HuH-7.5 (cell line): ENCODE measurements at regions not wholly inside any gene's neighbourhood (a gene's known extent, or its start where the extent isn't known, plus 50 kb on each side); places are given as distances from the start of the nearest gene placed in this dataset.
A peak's percentile ranks its signal among the peaks of the same experiment; 100 is the strongest.
"Not testable (repeated sequence)": the region's sequence is repeated elsewhere in the genome, so short reads cannot be mapped to it uniquely, and the experiment has no call there.

ENCODE experiments used
- DNase-seq: peaks from one replicate; pipeline ENCODE4 v3.0.0; 2011; ENCODE audit warnings: low spot score

DNA sequence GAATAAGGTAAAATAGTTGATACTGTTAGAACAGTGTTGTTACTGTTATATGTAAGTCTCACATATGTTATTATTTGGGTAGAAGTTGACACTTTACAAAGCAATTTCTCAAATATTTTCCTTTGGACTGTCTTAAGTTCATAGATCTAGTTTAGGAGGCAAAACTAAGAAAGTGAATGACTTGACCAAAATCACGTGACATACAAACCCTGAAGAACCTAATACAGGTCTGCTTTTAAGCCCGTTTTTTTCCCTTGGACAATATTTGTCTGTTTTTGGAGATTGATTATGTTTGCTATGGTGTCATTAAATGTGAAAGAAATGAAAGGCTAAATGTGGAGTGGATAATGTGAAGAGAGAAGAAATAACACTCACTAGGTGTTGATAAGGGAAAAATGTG, 644.9 kb upstream of the PITX2 start:
- no peak for DNase-seq

DNA sequence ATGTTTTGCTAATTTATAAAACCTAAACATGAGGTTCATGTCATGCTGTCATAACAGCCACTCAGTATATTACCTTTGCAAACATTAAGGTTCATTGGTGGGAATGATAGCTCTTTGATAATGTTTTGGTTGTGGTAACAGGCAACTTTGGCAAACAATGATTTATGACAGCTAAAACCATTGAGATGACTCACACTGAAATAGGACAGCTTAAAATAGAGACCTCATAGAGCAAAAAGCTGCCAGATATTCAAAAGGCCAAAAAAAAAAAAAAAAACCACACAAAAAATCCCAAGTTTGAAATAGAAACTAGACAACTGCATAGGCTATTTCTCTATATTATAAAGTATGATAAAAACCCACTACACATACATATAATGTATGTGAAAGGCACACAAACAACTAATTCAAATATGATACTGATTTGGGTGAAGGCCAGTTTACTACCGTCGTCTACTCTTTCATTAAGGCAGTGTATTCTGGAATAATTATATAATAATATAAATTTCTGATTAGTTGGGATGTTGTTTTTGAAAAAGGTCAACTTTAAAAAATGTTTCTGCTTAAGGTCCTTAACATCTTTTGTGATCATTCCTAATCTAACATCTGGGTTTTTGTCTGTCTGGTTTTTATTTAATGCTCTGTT, 646.0 kb upstream of the PITX2 start:
- no peak for DNase-seq

DNA sequence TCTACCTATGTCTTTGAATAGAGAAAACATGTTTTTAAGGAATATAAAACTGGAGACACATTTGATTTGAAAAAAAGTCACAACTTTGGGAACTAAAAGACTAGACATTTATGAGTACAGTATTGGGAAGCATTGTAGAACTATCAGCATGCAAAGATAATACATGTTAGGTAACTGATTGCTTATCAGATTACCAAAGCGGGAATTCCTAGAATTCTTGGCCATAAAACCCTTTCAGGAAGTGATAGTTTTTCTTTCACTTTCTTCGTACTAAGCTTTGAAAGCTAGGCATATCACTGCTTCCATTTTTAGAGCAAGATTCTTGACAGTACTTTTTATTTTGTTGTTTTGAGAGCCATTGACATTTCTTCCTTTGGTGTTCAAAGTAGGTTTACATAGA, 646.6 kb upstream of the PITX2 start:
- no peak for DNase-seq

DNA sequence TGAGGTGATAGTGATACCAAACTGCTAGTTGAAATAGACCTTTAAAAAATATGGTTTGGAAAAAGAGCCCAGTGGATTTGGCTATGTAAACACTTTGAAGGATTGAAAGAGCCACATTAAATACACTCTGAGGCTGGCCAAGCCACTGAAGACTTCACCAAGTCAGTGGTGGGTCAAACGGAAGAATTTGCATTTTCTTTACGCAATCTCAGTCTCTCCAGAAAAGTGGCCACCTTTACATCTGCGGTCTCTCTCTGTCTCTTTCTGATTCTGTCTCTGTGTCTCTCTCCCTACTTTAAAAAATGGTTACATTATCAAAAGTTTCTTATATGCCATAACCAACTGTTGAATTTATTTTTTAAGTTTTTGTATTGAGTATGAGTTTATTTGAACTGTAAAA, 651.2 kb upstream of the PITX2 start:
- DNase-seq: no peak

DNA sequence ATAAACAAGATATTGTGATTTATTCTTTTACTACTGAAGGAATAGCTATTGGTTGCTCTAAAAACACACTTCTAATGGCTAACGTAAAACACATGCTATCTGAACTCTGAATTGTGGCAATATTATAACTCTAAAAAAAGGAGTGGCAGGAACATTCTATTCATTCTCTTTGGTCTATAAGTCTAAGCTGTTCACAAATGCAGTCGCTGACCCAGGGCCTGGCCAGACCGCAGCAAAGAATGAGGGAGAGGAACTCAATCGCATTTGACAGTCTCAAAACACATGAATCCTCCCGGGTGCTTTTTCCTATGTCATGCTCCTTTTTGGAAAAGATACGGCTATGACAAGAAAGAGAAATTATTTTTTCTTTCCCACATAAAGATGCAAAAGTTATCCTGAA, 651.6 kb upstream of the PITX2 start:
- no peak for DNase-seq

DNA sequence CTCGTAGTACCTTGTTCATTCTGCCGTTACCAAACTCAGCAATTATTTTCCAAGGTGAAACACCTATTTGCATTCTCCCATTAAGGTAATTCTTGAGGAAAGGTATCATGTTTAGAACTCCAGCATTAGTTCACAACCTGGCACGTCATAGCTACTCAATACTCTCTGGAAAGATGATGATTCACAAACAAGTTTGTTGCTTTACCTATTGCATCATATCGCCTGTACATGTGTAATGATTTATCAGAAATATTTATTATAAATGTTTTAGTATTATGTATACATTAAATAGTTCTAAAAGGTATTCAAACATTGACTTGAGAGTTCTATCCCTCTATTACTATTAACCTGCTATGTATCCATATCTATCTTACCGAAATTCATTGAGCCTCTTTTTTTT, 658.3 kb upstream of the PITX2 start:
- no peak for DNase-seq

DNA sequence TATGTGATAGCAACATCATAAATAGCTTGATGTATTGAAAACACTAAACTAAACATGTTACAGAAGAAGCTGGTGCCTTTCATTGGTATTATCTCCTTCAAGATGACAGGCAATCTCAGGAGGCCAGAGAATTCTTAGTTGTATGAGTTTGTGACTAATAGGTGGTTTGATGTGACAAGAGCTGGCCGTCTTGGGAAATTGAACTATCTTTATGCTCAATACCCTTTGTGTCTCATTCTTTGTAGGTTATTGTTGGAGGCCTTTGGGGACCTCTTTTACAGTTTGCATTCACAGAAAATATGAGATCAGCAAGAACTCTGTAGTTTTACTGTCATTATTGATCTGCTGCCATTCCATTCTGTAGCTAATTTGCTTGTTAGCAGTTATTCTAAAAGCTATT, 659.2 kb upstream of the PITX2 start:
- no peak for DNase-seq

DNA sequence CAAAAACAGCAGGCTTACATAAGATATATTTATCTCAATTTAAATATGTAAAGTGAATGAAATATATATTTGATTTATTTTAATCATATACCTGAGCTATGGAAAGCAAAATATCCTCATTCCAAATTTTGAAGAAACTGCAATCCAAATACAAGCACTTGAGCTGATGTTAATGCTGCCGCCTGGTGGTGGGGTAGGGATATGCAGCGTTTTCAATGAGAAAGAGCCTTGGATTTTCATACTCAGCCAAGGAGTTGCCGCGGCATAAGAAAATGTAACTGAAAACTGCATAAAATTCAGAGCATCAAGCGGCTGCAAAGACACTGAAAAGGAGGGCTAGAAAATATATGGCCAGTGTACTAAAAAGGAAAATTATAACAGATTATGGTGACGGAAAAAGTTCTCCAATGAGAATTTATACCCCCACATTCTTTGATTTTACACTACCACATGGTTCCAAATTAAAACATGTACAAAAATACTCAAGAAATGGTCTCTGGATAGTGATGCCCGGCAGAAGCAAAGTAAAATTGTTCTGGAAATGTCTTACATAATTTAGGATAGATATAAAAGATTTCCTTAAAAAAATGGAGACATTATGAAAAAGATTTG, 660.3 kb upstream of the PITX2 start:
- peak; percentile 12 for DNase-seq

DNA sequence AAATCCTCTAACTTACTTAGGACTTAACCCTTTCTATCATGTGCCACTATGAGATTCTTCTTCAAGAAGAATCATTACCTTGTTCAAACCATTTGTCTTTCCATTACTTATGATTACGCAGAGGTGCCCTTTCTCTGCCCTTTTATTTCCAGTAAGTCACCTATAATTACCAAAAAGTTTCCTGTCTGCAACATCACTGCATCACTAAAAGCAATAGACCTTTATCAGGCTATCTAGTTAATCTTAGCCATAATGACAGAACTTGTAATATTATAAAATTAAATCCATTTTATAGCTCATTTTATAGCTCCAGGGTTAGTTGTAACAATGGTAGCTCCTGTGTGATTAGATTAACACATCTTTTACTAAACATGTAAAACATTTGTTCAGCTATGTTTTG, 673.6 kb upstream of the PITX2 start:
- no peak for DNase-seq

DNA sequence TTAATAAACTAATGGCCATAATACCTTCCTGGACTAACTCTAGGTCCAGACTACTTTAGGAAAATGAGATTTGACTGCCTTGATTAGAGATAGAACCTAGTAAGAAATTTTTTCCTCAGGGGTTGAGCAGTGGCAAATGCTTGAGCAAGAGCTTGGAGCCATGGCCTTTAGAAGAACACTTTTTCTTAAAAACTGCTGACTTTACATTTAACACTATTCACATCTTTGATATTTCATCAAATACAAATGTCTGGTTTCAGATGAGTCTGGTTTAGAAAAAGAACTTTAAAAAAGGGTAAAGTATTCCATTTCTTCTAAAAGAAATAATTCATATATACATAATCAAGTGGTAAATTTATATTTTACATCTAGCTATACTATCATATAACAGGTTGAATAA, 680.9 kb upstream of the PITX2 start:
- no peak for DNase-seq

DNA sequence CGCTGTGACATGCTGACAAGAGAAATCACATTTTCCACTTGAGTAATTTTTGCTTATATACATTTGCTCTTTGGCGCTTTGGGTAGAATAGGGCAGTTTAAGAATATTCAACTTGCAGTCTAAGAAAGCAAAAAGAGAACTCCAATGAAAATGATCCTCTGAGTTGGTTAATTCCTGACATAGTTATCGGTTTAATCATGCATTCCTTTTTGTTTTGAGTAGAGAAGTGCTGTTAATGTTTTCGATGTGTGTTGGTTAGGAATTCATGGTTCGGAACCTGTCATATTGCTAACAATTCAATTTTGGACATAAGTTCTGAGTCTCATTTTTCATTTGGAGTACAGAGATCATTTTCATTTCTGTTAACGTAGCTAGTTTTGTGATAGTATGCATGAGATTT, 700.6 kb upstream of the PITX2 start:
- no peak for DNase-seq

DNA sequence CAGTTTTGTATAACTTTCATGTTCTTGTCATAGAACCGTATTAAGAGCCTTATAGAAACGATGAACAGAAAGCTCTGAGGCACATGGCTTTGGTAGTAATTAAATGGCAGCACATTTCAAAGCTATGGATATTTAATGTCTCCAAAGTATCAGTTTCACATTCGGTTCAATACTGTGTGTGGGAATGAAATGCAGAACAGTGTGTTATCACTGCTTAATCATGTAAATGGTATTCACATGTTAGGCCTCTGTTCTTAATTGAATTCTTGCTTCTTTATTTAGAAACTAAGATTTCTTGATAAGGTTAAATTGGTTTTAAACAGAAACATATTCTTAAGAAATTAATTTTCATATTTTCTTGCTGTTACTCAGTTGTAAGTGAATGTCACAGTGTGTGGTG, 701.0 kb upstream of the PITX2 start:
- DNase-seq: no peak

DNA sequence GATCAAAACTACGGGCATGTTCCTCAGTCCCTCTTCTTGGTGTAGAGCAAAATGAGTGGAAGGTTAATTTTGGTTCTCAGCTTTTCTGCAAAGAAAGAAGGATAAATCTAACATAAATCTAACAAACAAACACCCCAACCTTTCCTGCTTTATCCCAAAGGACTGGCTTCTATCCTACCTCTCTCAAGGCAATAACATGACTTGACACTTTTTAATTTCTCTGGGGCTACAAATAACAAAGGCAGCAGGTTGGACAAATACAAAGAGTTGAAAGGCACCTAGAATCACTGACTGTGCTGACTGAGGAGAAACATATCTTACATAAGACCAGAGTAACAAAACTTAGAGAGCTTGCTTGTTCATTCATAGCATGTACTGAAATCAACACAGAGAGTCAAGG, 703.6 kb upstream of the PITX2 start:
- DNase-seq: no peak

DNA sequence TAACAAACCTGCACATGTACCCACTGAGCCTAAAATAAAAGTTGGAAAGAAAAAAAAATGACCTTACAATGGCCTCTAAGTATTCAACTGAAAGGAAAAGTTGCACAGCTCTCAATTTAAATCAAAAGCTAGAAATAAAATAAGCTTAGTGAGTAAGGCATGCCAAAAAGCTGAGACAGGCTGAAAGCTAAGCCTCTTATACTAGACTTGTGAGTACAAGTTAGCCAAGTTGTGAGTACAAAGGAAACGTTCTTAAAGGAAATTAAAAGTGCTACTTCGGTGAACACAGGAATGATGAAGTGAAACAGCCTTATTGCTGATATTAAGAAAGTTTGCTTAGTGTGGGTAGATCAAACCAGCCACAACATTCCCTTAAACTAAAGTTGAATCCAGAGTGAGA, 707.9 kb upstream of the PITX2 start:
- no peak for DNase-seq

DNA sequence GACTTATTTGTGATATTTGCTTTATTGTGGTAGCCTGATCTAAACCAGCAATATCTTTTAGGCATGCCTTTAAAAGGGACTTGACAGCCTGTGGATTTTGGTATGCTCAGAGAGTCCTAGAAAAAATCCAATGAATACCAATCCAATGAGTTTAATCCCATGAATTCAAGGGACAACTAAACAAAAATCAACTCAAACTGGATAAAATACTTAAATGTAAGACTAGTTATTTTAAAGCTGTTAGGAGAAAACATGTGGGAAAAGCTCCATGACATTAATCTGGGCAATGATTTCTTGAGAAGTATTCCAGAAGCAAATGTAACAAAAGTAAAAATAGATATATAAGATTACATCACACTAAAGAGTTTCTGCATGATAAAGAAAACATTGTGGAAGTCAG, 711.5 kb upstream of the PITX2 start:
- DNase-seq: no peak

DNA sequence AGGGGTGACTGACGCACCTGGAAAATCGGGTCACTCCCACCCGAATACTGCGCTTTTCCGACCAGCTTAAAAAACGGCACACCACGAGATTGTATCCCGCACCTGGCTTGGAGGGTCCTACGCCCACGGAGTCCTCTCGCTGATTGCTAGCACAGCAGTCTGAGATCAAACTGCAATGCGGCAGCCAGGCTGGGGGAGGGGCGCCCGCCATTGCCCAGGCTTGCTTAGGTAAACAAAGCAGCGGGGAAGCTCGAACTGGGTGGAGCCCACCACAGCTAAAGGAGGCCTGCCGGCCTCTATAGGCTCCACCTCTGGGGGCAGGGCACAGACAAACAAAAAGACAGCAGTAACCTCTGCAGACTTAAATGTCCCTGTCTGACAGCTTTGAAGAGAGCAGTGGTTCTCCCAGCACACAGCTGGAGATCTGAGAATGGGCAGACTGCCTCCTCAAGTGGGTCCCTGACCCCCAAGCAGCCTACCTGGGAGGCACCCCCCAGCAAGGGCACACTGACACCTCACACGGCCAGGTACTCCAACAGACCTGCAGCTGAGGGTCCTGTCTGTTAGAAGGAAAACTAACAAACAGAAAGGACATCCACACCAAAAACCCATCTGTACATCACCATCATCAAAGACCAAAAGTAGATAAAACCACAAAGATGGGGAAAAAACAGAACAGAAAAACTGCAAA, 714.5 kb upstream of the PITX2 start:
- not testable (repeated sequence) for DNase-seq

DNA sequence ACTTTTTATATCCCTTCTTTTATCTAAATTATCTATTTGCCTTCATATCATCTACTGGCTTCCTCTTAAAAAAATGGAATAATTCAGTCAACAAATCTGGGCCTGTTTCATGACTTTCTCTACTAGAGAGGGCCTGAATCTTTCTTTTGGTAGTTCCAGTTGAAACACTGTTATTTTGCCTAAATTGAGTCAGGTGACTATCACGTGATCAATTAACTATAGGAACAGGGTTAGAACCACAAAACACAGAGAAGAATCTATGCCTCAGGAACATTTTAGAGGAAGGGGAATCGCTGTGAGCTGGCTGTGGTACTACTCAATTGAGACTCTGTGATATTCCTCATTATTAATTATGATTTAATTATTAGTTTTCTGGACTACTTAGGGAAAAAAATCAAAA, 736.7 kb upstream of the PITX2 start:
- no peak for DNase-seq

DNA sequence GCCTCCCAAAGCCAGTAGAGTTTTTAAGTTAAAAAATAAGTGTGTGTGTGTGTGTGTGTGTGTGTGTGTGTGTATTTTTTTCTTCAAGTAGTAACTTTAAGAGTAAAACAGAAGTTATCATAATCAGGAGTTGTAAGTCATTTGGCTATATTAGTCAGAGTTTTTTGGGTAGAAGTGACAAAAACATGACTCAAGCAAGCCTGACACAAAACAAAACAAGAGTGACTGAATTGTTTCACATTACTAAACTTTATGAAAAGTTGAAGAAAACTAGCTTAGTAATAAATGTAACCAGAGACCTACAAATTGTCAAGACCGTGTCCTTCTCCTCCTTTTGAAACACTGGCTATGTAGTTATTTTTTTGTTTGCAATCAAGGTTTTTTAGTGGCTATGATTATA, 738.0 kb upstream of the PITX2 start:
- no peak for DNase-seq

DNA sequence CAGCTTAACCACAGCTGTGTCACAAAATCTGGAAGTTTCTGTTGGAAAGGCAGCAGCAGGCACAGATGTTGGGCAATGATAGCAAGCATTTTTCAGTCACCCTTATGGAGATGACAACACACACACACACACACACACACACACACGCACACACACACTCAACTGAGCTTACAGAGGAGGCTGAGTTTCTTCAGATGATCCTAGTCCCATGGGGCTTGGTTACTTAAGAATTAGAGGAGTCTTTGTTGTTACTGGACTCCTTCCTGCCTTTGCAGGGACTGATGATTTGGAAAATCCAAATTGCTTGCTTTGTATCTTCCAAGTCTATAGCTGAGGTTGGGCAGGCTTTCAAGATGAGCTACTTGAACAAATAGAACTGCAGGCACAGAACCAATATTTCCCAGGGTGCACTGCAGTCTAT, 740.1 kb upstream of the PITX2 start:
- DNase-seq: no peak

DNA sequence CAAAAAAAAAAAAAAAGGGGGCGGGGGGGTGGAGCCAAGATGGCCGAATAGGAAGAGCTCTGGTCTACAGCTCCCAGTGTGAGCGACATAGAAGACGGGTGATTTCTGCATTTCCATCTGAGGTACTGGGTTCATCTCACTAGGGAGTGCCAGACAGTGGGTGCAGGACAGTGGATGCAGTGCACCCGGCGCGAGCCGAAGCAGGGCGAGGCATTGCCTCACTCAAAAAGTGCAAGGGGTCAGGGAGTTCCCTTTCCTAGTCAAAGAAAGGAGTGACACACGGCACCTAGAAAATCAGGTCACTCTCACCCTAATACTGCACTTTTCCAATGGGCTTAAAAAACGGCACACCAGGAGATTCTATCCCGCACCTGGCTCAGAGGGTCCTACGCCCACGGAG, 755.0 kb upstream of the PITX2 start:
- DNase-seq: not testable (repeated sequence)

DNA sequence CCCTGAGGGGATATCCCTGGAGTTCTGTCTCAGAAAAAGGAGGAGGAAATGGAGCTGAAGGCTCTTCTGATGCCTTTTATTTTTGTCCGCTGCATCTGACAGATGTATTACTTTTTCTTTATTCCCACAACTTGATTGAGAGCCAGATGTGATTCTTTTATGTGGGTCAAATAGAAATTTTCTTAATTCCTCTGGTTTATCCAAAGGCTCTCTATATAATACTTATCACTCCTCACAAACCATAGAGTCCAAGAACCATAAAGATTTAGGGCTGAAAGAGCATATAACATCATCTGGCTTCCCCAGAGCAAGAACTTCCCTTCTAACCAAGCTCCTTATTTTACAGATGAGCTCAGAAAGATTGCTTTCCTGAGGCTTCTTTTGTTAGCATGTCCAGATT, 756.7 kb upstream of the FAM241A start:
- DNase-seq: no peak

DNA sequence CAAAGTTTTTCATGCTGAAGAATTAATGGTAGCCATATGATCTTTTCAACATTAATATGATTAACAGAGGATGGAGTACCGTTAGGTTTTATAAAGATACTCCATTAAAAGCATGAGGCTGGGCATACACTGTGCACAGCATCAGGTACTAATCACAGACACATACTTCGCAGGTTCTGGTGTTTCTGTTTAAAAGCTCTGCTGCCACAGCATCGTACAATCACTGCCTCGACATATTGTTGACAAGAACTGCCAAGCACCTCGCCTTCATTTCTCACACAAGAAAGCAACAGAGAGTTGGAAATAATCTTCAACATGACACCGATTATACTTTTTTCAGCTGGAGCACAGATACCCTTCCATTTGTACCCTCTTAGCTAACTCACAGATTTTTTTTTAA, 753.4 kb upstream of the FAM241A start:
- no peak for DNase-seq

DNA sequence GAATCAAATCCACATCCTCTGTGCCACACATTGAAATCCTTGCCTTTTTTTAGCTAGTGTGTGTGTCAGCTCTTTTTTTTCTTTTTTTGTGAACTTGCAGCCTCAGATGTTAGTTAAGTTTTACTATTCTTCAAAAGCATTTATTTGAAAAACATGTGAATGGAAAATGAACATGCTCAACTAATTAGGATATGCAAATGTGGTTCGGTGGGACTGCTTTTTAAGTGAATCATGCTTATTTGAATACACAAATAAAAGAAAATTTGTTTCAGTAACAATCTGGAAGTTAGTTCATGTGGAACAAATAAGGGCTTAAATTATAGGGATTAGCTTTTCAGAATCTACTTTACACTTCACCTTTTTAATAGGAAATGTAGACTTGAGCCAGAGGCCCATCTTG, 751.5 kb upstream of the FAM241A start:
- DNase-seq: no peak

DNA sequence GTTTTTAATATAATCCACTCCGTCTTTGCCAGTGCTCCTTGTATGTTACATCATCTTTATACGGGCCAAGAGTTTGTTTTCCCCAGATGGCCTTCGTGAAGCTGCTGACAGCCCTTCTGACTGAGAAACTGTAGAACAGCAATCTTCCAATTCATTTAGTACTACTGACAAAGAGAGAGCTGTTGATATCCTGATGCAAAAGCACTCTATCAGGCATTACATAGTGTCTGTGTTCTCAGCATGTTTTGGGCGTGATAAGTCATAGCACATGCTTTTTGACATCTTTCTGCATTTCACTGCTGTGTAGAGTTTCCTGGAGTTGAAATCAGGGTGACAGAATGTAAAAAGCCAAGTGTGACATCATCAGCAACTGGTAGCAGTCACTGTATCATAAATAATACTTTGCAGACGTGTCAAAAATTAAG, 746.3 kb upstream of the FAM241A start:
- DNase-seq: no peak
